Pancreas (tissue), 10 donors: ENCODE measurements at regions not wholly inside any gene's neighbourhood (a gene's known extent, or its start where the extent isn't known, plus 50 kb on each side); places are given as distances from the start of the nearest gene placed in this dataset.

Experiments used
- ATAC-seq, 4 donors: fragments of 200-7000 bp; cut with Tn5 transposase; one replicate each; pipeline versions ENCODE4 v1.8.0 to v1.9.1; 2020; ENCODE audit warnings: mild to moderate bottlenecking in 4 of 4, moderate library complexity in 4 of 4
- DNase-seq, 6 donors: peaks; one replicate each; pipeline ENCODE4 v3.0.0-alpha.2; 2020
- FAIRE-seq: peaks from 2 replicates; lab custom pipeline; 2012; peaks lifted over from hg19 to GRCh38; lab: Jason Lieb, UNC
- H3K27ac ChIP-seq, 4 donors: fragments of 200-600 bp; sonication (generic); 1 replicate in 3 of 4; 2 replicates in 1 of 4; pipeline versions ENCODE4 v1.5.0 to v1.8.0; 2020
- H3K27me3 ChIP-seq, 4 donors: fragments of 200-600 bp; one replicate each; pipeline ENCODE4 v1.8.0; 2021
- H3K36me3 ChIP-seq, 3 donors: fragments of 200-600 bp; sonication (generic) in 1 of 3; one replicate each; pipeline versions ENCODE4 v1.5.0 to v1.8.0; 2020 to 2021
- H3K4me1 ChIP-seq, 3 donors: fragments of 200-600 bp; one replicate each; pipeline ENCODE4 v1.8.0; 2021
- H3K4me3 ChIP-seq, 4 donors: fragments of 200-600 bp; sonication (generic) in 2 of 4; one replicate each; pipeline versions ENCODE4 v1.5.0 to v1.8.0; 2020 to 2021
- H3K9me3 ChIP-seq, 4 donors: fragments of 200-600 bp; one replicate each; pipeline ENCODE4 v1.8.0; 2021
- WGBS, 2 donors: extraction: QIAGEN DNeasy Blood & Tissue Kit; methylation state at CpG; one replicate each; pipeline ENCODE4 v1.1.7; 2013; 5-methylcytosine and 5-hydroxymethylcytosine counted together
- intact Hi-C, 3 donors: fragments of 100-400 bp; cut with DNase I; formaldehyde crosslinking; loops; one replicate each; pipeline versions ENCODE4 v1.11.1 to v1.14.2; 2022
- TF ChIP-seq, protein P1 (sequence below), 4 donors: fragments of 200-600 bp; sonication (generic) in 3 of 4; IDR thresholded peaks; one replicate each; pipeline versions ENCODE4 v1.5.0 to v1.8.0; 2021; ENCODE audit warnings: antibody characterized with exemption in 4 of 4
- donor health status: healthy with polysubstance abuse.
- donor health status: DM: no; HTN: no; CAD: no; lungs with moderate emphysema.
- donor health status: DM: no; HTN: no; CAD: no.
- donor health status: control.
- donor health status: control.
- donor health status: Bipolar disorder and iron deficiency.
- donor health status: DM: yes; HTN: yes; CAD: no.
- donor health status: DM: no; HTN: no; CAD: no.
- donor health status: DM: no; HTN: no; CAD: no.
- donor health status: DM: yes; HTN: yes; CAD: no.

DNA sequence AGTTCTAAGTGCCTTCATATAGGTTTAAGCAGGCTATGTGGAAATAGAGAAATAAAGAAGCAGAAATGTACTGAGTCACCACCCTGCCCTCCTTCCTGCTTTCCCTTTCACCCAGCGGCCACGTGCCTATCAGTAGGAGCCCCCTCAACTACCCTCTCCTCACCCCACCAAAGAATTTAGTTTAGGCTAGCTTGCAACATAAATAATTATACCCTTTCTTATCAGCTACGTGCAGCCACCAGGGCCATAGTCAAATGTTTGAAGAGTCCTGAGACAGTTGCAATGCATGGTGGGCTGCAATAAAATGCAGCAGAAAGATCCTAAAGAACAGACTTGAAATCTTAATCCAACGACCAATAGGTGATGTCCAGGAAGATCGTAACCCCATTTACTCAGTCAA, 101.2 kb downstream of the RTP5 start:
- 86 to 91% methylated on average over 5 of the region's 5 CpGs for WGBS, 2 donors
- ATAC-seq: no peak
- Histone ChIP-seq H3K4me1 (no peaks in the 10 kb centered on the region), H3K27me3 (no peaks in the 10 kb centered on the region), H3K4me3 (no peak overlapping the region), H3K36me3 (peaks cover 0 to 60% (median 0%) of the 10 kb centered on the region in 3 donors), H3K27ac (no peak overlapping the region), H3K9me3 (no peaks in the 10 kb centered on the region)
- DNase-seq: no peak
- no peak for FAIRE-seq
- TF ChIP-seq, protein P1, sequence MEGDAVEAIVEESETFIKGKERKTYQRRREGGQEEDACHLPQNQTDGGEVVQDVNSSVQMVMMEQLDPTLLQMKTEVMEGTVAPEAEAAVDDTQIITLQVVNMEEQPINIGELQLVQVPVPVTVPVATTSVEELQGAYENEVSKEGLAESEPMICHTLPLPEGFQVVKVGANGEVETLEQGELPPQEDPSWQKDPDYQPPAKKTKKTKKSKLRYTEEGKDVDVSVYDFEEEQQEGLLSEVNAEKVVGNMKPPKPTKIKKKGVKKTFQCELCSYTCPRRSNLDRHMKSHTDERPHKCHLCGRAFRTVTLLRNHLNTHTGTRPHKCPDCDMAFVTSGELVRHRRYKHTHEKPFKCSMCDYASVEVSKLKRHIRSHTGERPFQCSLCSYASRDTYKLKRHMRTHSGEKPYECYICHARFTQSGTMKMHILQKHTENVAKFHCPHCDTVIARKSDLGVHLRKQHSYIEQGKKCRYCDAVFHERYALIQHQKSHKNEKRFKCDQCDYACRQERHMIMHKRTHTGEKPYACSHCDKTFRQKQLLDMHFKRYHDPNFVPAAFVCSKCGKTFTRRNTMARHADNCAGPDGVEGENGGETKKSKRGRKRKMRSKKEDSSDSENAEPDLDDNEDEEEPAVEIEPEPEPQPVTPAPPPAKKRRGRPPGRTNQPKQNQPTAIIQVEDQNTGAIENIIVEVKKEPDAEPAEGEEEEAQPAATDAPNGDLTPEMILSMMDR (IDR thresholded peaks at IDR 0.05): no peak
- intact Hi-C loops: no loop called here

DNA sequence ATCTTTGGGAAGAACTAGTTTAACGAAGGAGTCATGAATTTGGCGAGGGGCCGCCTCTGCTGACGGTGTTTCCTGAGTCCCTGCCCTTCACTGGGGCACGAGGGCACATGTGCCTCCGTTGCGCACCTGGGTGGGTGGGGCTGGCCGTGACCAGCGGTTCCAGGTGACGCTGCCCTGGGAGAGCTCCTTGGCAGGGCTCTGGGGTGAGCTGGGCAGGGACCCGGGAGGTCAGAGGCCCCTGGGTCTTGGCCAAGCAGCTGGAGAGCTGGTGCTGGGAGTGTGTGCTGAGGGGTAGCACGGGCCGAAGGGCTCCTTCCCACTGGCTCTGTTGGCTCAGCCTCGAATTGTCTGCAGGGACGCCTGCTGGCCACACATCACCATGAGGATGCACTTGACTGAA, 104.6 kb downstream of the RTP5 start:
- TF ChIP-seq, protein P1 (IDR thresholded peaks at IDR 0.05): no peak
- no peak for DNase-seq
- H3K27me3 ChIP-seq: no peaks in the 10 kb centered on the region
- no peaks in the 10 kb centered on the region for H3K9me3 ChIP-seq
- 85 to 94% methylated on average over 15 of the region's 15 CpGs for WGBS, 2 donors
- no peaks in the 10 kb centered on the region for H3K4me1 ChIP-seq
- intact Hi-C loops: no loop called here
- no peak for ATAC-seq
- no peak overlapping the region for H3K27ac ChIP-seq
- H3K36me3 ChIP-seq: peaks cover 0 to 58% (median 0%) of the 10 kb centered on the region in 3 donors
- H3K4me3 ChIP-seq: no peak overlapping the region
- no peak for FAIRE-seq

DNA sequence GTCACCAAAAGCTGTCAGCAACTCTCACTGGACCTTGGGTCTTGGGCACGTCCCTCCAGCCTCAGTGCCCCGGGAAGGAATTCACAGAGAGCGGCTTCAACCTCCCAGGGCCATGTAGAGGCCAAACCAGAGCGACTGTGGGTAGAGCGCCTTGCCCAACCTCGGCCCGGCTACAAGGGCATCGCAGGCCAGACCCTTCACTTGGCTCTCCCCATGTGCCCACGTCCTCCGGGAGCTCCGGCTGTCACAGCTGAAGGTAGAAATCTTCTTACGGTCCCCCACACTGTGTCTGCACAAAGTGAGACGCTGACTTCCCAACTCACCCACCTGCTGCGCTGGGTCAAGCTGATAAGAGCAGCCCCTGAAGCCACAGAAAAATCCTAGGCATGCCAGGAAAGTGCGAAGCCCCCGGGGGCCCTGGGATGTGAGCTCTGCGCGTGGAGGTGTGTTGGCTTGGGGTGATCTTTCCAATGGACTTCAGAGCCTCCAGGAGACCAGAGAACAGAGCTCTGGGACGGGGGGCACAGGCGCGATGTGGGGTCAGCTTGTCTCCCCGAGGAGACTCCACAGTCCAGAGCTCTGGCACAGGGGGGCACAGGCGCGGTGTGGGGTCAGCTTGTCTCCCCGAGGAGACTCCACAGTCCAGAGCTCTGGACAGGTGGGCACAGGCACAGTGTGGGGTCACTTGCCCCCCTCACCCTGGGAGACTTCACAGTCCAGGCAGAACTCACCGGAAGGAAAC, 105.5 kb downstream of the RTP5 start:
- no peaks in the 10 kb centered on the region for H3K4me1 ChIP-seq
- ATAC-seq (no peak), FAIRE-seq (no peak), DNase-seq (no peak)
- no peaks in the 10 kb centered on the region for H3K27me3 ChIP-seq
- intact Hi-C loops: no loop called here
- peaks cover 0 to 58% (median 0%) of the 10 kb centered on the region in 3 donors for H3K36me3 ChIP-seq
- no peak overlapping the region for H3K27ac ChIP-seq
- 87 to 93% methylated on average over 26 of the region's 26 CpGs for WGBS, 2 donors
- H3K9me3 ChIP-seq: no peaks in the 10 kb centered on the region
- TF ChIP-seq, protein P1 (IDR thresholded peaks at IDR 0.05): no peak
- H3K4me3 ChIP-seq: no peak overlapping the region

DNA sequence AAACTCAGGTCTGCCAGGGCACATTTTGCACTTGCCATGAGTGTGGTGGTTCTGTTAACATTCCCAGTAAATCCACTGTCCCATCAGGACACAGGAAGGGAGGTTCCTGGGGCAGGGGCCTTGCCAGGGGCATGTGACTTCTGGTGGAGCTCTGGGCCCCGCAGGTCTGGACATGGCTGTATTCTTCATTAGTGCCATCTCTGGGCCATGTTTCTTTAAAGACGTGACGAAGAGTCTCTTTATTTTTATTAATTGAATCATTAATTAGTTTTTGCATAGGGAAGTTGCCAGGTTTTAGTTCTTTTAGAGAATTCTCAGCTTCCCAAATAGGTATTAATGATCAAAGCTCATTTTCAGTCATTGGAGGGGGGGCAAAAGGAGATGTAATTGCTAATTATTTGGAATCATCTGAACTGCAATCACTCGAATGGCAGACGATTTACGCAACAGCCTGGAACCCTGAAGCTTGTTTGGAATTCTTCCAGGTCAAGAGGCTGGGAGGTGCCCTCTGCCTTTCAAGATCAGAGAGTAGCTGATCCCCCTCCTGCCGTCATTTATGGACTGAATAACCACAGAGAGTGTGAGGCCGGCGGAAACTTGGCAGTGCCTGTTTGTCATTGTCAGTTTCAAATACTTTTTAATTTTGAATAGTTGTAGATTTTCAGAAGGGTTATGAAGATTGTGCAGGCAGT, 106.2 kb downstream of the RTP5 start:
- WGBS, 2 donors: 68 to 74% methylated on average over 9 of the region's 9 CpGs
- FAIRE-seq (no peak), DNase-seq (no peak), ATAC-seq (no peak)
- Histone ChIP-seq H3K4me3 (no peak overlapping the region), H3K36me3 (peaks cover 0 to 59% (median 0%) of the 10 kb centered on the region in 3 donors), H3K4me1 (no peaks in the 10 kb centered on the region), H3K27ac (no peak overlapping the region), H3K27me3 (no peaks in the 10 kb centered on the region), H3K9me3 (no peaks in the 10 kb centered on the region)
- TF ChIP-seq, protein P1 (IDR thresholded peaks at IDR 0.05): no peak
- intact Hi-C loops: no loop called here

DNA sequence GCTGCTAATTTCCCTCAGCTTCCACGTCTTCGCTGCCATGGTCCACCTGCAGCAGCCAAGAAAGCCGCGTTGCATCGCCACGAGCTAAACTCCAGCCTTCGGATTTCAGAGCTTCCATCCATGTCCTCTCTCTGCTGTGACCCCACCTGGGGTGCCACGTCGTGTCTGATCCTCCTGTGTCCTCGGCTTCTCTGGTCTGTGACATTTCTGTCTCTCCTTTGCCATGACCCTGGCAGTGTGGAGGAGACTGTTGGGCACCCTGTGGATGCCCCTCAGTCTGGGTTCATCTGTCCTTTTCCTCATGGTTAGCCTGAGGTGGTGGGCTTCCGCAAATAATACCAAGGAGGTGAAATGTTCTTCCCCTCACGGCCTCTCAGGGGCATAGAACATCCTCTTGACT, 106.8 kb downstream of the RTP5 start:
- Histone ChIP-seq H3K27me3 (no peaks in the 10 kb centered on the region), H3K4me3 (no peak overlapping the region), H3K4me1 (no peaks in the 10 kb centered on the region), H3K9me3 (no peaks in the 10 kb centered on the region), H3K27ac (no peak overlapping the region), H3K36me3 (peaks cover 0 to 56% (median 0%) of the 10 kb centered on the region in 3 donors)
- DNase-seq: no peak
- TF ChIP-seq, protein P1 (IDR thresholded peaks at IDR 0.05): no peak
- intact Hi-C loops: no loop called here
- no peak for ATAC-seq
- WGBS, 2 donors: 85 to 95% methylated on average over 12 of the region's 12 CpGs
- FAIRE-seq: no peak
